Lower leg skin (tissue), 4 donors: ENCODE measurements at regions not wholly inside any gene's neighbourhood (a gene's known extent, or its start where the extent isn't known, plus 50 kb on each side); places are given as distances from the start of the nearest gene placed in this dataset.

Source experiments
- DNase-seq, 2 donors: peaks; one replicate each; pipeline ENCODE4 v3.0.0-alpha.2; 2019; ENCODE audit warnings: low spot score in 2 of 2
- H3K4me3 ChIP-seq: fragments of 200-600 bp; sonication (generic); 2 replicates; pipeline ENCODE4 v1.5.1; 2017; ENCODE audit warnings: mild to moderate bottlenecking, low read depth; ENCODE audit not compliant: poor library complexity, severe bottlenecking
- CTCF ChIP-seq, 3 donors: fragments of 450-650 bp; IDR thresholded peaks; one replicate each; pipeline ENCODE4 v1.5.1; 2016; ENCODE audit warnings: antibody characterized with exemption in 3 of 3, mild to moderate bottlenecking in 3 of 3, moderate library complexity in 2 of 3
- POLR2A ChIP-seq, 2 donors: fragments of 450-650 bp; IDR thresholded peaks; one replicate each; pipeline ENCODE4 v1.6.1; 2016 to 2017; ENCODE audit warnings: antibody characterized with exemption in 2 of 2, mild to moderate bottlenecking in 1 of 2, moderate library complexity in 1 of 2
- WGBS, 2 donors: methylation state at CpG; one replicate each; pipeline ENCODE4 v1.1.5; 2018; 5-methylcytosine and 5-hydroxymethylcytosine counted together
- intact Hi-C: fragments of 100-400 bp; cut with DNase I; formaldehyde crosslinking; loops from one replicate; pipeline ENCODE4 v1.15.0; 2023; ENCODE audit warnings: low total_unique reads

- H3K4me3 ChIP-seq, result no peak overlapping the region
- TF ChIP-seq POLR2A (IDR thresholded peaks at IDR 0.05) (no peak), CTCF (IDR thresholded peaks at IDR 0.05) (no peak)
- 57 to 60% methylated on average over 1 of the region's 1 CpG for WGBS, 2 donors
- DNase-seq, result no peak
- intact Hi-C loops, result no loop called here
These were observed 275.2 kb downstream of the SMARCA2 start for GRCh38 chr9:2290382-2290781.

- DNase-seq, result peak in 1 of 2 donors; percentile 43
- no peak overlapping the region for H3K4me3 ChIP-seq
- no peak for TF ChIP-seq POLR2A (IDR thresholded peaks at IDR 0.05)
- no peak for TF ChIP-seq CTCF (IDR thresholded peaks at IDR 0.05)
- 40 to 52% methylated on average over 8 of the region's 8 CpGs for WGBS, 2 donors
- intact Hi-C loops, result no loop called here
These were observed 277.0 kb downstream of the SMARCA2 start for GRCh38 chr9:2291980-2292704.

GRCh38 chr9:2292733-2293132, 277.6 kb downstream of the SMARCA2 start:
- intact Hi-C loops, result no loop called here
- no peak for DNase-seq
- no peak overlapping the region for H3K4me3 ChIP-seq
- WGBS, 2 donors, result 80 to 88% methylated on average over 2 of the region's 2 CpGs
- TF ChIP-seq POLR2A (IDR thresholded peaks at IDR 0.05) (no peak), CTCF (IDR thresholded peaks at IDR 0.05) (no peak)

- intact Hi-C loops, result no loop called here
- no peak overlapping the region for H3K4me3 ChIP-seq
- no peak for DNase-seq
- WGBS, 2 donors, result 92% methylated on average over 1 of the region's 1 CpG
- TF ChIP-seq POLR2A (IDR thresholded peaks at IDR 0.05) (no peak), CTCF (IDR thresholded peaks at IDR 0.05) (no peak)
These were observed 282.6 kb downstream of the SMARCA2 start for GRCh38 chr9:2297771-2298170.

- no peak for TF ChIP-seq CTCF (IDR thresholded peaks at IDR 0.05)
- no peak for TF ChIP-seq POLR2A (IDR thresholded peaks at IDR 0.05)
- 88 to 92% methylated on average over 1 of the region's 1 CpG for WGBS, 2 donors
- no peak overlapping the region for H3K4me3 ChIP-seq
- no peak for DNase-seq
- intact Hi-C loops, result no loop called here
These were observed 283.1 kb downstream of the SMARCA2 start for GRCh38 chr9:2298217-2298616.
